GM21717 (cell line): ENCODE measurements at regions not wholly inside any gene's neighbourhood (a gene's known extent, or its start where the extent isn't known, plus 50 kb on each side); places are given as distances from the start of the nearest gene placed in this dataset.
"Not testable (repeated sequence)": the region's sequence is repeated elsewhere in the genome, so short reads cannot be mapped to it uniquely, and the experiment has no call there.

Source experiments
- ATAC-seq: cut with Tn5 transposase; IDR thresholded peaks from one replicate; pipeline ENCODE4 v1.9.1; 2021; ENCODE audit warnings: mild to moderate bottlenecking, moderate library complexity; ENCODE audit not compliant: unreplicated experiment

GRCh38 chr2:117170897-117171296 is 643.6 kb upstream of the DDX18 start:
- no peak for ATAC-seq

- ATAC-seq, result no peak
These were observed 635.1 kb upstream of the DDX18 start for GRCh38 chr2:117179405-117179804.

GRCh38 chr2:117190856-117191559 is 623.5 kb upstream of the DDX18 start:
- no peak for ATAC-seq

GRCh38 chr2:117195381-117195780 is 619.1 kb upstream of the DDX18 start:
- no peak for ATAC-seq

GRCh38 chr2:117199511-117199910 is 615.0 kb upstream of the DDX18 start:
- no peak for ATAC-seq

- no peak for ATAC-seq
These were observed 601.9 kb upstream of the DDX18 start for GRCh38 chr2:117212562-117212961.

GRCh38 chr2:117217145-117217544 is 597.3 kb upstream of the DDX18 start:
- no peak for ATAC-seq

- no peak for ATAC-seq
These were observed 591.7 kb upstream of the DDX18 start for GRCh38 chr2:117222809-117223208.

- ATAC-seq, result no peak
These were observed 582.2 kb upstream of the DDX18 start for GRCh38 chr2:117232305-117232704.

GRCh38 chr2:117257362-117257761 is 557.1 kb upstream of the DDX18 start:
- ATAC-seq, result no peak

GRCh38 chr2:117269574-117269973 is 544.9 kb upstream of the DDX18 start:
- no peak for ATAC-seq

GRCh38 chr2:117271631-117272030 is 542.9 kb upstream of the DDX18 start:
- no peak for ATAC-seq

- no peak for ATAC-seq
These were observed 541.4 kb upstream of the DDX18 start for GRCh38 chr2:117273009-117273671.

GRCh38 chr2:117293012-117293411 is 521.5 kb upstream of the DDX18 start:
- no peak for ATAC-seq

- ATAC-seq, result no peak
These were observed 515.0 kb upstream of the DDX18 start for GRCh38 chr2:117299451-117299850.

- no peak for ATAC-seq
These were observed 505.4 kb upstream of the DDX18 start for GRCh38 chr2:117308861-117309770.

- ATAC-seq, result no peak
These were observed 492.7 kb upstream of the DDX18 start for GRCh38 chr2:117321816-117322215.

GRCh38 chr2:117323331-117323730 is 491.2 kb upstream of the DDX18 start:
- ATAC-seq, result no peak

GRCh38 chr2:117330641-117331040 is 483.9 kb upstream of the DDX18 start:
- no peak for ATAC-seq

GRCh38 chr2:117335967-117336366 is 478.5 kb upstream of the DDX18 start:
- ATAC-seq, result no peak

- no peak for ATAC-seq
These were observed 478.0 kb upstream of the DDX18 start for GRCh38 chr2:117336496-117336895.

- ATAC-seq, result not testable (repeated sequence)
These were observed 476.5 kb upstream of the DDX18 start for GRCh38 chr2:117337981-117338380.
